CD14-positive monocyte (primary cell): ENCODE measurements at regions not wholly inside any gene's neighbourhood (a gene's known extent, or its start where the extent isn't known, plus 50 kb on each side); places are given as distances from the start of the nearest gene placed in this dataset.

Experiments used
- DNase-seq, 3 donors: peaks; one replicate each; pipeline ENCODE4 v3.0.0-alpha.2; 2011 to 2022
- H2AFZ ChIP-seq: 2 replicates; pipeline ENCODE4 v1.6.0; 2012; ENCODE audit warnings: mild to moderate bottlenecking, low read depth, low read length, inconsistent platforms; ENCODE audit not compliant: insufficient read depth, poor library complexity, severe bottlenecking
- H3K27ac ChIP-seq, 2 donors: 1 replicate in 1 of 2; 2 replicates in 1 of 2; pipeline ENCODE4 v1.5.1; 2012 to 2013; ENCODE audit warnings: low read length in 2 of 2, control low read depth in 1 of 2, inconsistent platforms in 1 of 2, low read depth in 1 of 2, mild to moderate bottlenecking in 1 of 2
- H3K27me3 ChIP-seq, 2 donors: one replicate each; pipeline versions ENCODE4 v1.6.0 to v1.6.1; 2011 to 2013; ENCODE audit warnings: low read length in 2 of 2; ENCODE audit not compliant: control insufficient read depth in 2 of 2, insufficient read depth in 2 of 2
- H3K36me3 ChIP-seq, 2 donors: replicated peaks in 1 of 2; 1 replicate in 1 of 2; 2 replicates in 1 of 2; pipeline versions ENCODE4 v1.5.1 to v1.6.1; 2012 to 2013; ENCODE audit warnings: low read length in 2 of 2, control low read depth in 1 of 2, inconsistent platforms in 1 of 2, mild to moderate bottlenecking in 1 of 2; ENCODE audit not compliant: insufficient read depth in 2 of 2, control insufficient read depth in 1 of 2
- H3K4me1 ChIP-seq, 2 donors: 1 replicate in 1 of 2; 2 replicates in 1 of 2; pipeline versions ENCODE4 v1.5.1 to v1.6.1; 2012 to 2013; ENCODE audit warnings: low read length in 2 of 2, control low read depth in 1 of 2, inconsistent platforms in 1 of 2, mild to moderate bottlenecking in 1 of 2, moderate library complexity in 1 of 2; ENCODE audit not compliant: insufficient read depth in 2 of 2, control insufficient read depth in 1 of 2
- H3K4me2 ChIP-seq: replicated peaks from 2 replicates; pipeline ENCODE3; 2012; ENCODE audit warnings: low read length, moderate library complexity, mild to moderate bottlenecking; ENCODE audit not compliant: poor library complexity, severe bottlenecking; ENCODE audit errors: extremely low read depth
- H3K4me3 ChIP-seq, 3 experiments: fragments of 200-600 bp in 1 of 3; sonication (generic) in 1 of 3; replicated peaks in 1 of 3; 1 replicate in 2 of 3; 2 replicates in 1 of 3; pipeline ENCODE4 v1.5.1; 2011 to 2013; ENCODE audit warnings: low read length in 3 of 3, mild to moderate bottlenecking in 3 of 3, control low read depth in 2 of 3, low read depth in 2 of 3, inconsistent platforms in 1 of 3, moderate library complexity in 1 of 3
- H3K79me2 ChIP-seq: 2 replicates; pipeline ENCODE4 v1.6.0; 2012; ENCODE audit warnings: mild to moderate bottlenecking, control low read depth, inconsistent platforms, low read length, moderate library complexity; ENCODE audit not compliant: insufficient read depth
- H3K9ac ChIP-seq: 2 replicates; pipeline ENCODE4 v1.6.0; 2017; ENCODE audit warnings: low read length, mild to moderate bottlenecking; ENCODE audit not compliant: insufficient read depth, poor library complexity, severe bottlenecking
- H3K9me3 ChIP-seq, 2 donors: replicated peaks in 1 of 2; 1 replicate in 1 of 2; 2 replicates in 1 of 2; pipeline versions ENCODE4 v1.5.1 to v1.6.1; 2012 to 2013; ENCODE audit warnings: low read length in 2 of 2, control low read depth in 1 of 2; ENCODE audit not compliant: control insufficient read depth in 1 of 2, insufficient read depth in 1 of 2
- H4K20me1 ChIP-seq: 2 replicates; pipeline ENCODE4 v1.6.0; 2012; ENCODE audit warnings: mild to moderate bottlenecking, low read length, control low read depth, moderate library complexity; ENCODE audit not compliant: insufficient read depth
- H3K27ac Mint-ChIP-seq, 7 donors: one replicate each; pipeline ENCODE4 v1.8.0; 2020; ENCODE audit warnings: mild to moderate bottlenecking in 7 of 7, mixed read lengths in 7 of 7, moderate library complexity in 6 of 7, inconsistent platforms in 2 of 7
- H3K27me3 Mint-ChIP-seq, 3 donors: one replicate each; pipeline ENCODE4 v1.8.0; 2021 to 2022; ENCODE audit warnings: low read depth in 3 of 3, mild to moderate bottlenecking in 3 of 3, mixed read lengths in 3 of 3, moderate library complexity in 3 of 3, inconsistent platforms in 1 of 3
- H3K36me3 Mint-ChIP-seq, 2 donors: one replicate each; pipeline ENCODE4 v1.8.0; 2020; ENCODE audit warnings: mixed read lengths in 2 of 2, inconsistent platforms in 1 of 2, mild to moderate bottlenecking in 1 of 2
- H3K4me1 Mint-ChIP-seq: one replicate; pipeline ENCODE4 v1.8.0; 2020; ENCODE audit warnings: mild to moderate bottlenecking, mixed read lengths
- H3K4me3 Mint-ChIP-seq, 2 donors: one replicate each; pipeline ENCODE4 v1.8.0; 2020; ENCODE audit warnings: mild to moderate bottlenecking in 2 of 2, mixed read lengths in 2 of 2, moderate library complexity in 1 of 2
- H3K9me3 Mint-ChIP-seq, 7 donors: one replicate each; pipeline ENCODE4 v1.8.0; 2020 to 2022; ENCODE audit warnings: mixed read lengths in 7 of 7, mild to moderate bottlenecking in 6 of 7, moderate library complexity in 6 of 7, inconsistent platforms in 2 of 7
- WGBS: methylation state at CpG from one replicate; pipeline ENCODE4 v1.1.5; 2013; ENCODE audit warnings: missing lambda C conversion rate; ENCODE audit not compliant: insufficient coverage; 5-methylcytosine and 5-hydroxymethylcytosine counted together
- intact Hi-C, 2 donors: fragments of 100-400 bp; cut with micrococcal nuclease; formaldehyde crosslinking; loops; one replicate each; pipeline versions ENCODE4 v1.15.0 to v1.15.1; 2023
- TF ChIP-seq, protein P1 (sequence below): fragments of 200-600 bp; IDR thresholded peaks from one replicate; pipeline ENCODE4 v1.8.0; 2022; ENCODE audit warnings: antibody characterized with exemption, mild to moderate bottlenecking

DNA sequence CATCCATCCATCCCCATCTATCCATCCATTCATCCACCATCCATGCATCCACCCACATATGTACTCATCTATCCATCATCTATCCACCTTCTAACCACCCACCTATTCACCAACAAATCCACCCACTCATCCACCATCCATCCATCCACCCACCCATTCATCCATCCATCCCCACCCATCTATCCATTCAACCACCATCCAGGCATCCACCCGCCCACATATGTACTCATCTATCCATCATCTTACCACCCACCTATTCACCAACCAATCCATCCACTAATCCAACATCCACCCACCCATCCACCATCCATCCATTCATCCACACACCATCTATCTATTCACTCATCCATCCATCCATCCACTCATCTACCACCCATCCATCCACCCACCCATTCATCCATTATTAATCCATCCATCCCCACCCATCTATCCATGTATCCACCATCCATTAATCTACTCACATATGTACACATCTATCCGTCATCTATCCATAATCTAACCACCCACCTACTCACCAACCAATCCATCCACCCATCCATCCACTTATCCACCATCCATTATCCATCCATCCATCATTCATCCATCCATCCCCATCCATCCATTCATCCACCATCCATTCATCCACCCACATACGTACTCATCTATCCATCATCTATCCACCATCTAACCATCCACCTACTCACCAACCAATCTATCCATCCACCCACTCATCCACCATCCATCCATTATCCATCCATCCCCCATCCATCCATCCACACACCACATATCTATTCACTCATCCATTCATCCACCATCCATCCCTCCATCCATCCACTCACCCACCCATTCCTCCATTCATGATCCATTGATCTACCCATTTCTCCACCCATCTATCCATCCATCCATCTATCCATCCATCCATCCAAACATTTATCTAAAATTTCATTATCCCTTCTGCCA, 940.0 kb downstream of the BRD1 start:
- peaks cover 0 to 4% of the 10 kb centered on the region in 2 donors for H3K9me3 ChIP-seq
- no peak overlapping the region for H3K4me3 ChIP-seq
- Mint-ChIP-seq H3K27me3 (peaks cover 0 to 2% (median 2%) of the 10 kb centered on the region in 3 donors), H3K36me3 (no peaks in the 10 kb centered on the region), H3K4me1 (no peaks in the 10 kb centered on the region), H3K9me3 (peaks cover 0 to 7% (median 3%) of the 10 kb centered on the region in 7 donors), H3K27ac (no peak overlapping the region), H3K4me3 (no peak overlapping the region)
- no peaks in the 10 kb centered on the region for H3K4me1 ChIP-seq
- intact Hi-C loops, result no loop called here
- TF ChIP-seq, protein P1, sequence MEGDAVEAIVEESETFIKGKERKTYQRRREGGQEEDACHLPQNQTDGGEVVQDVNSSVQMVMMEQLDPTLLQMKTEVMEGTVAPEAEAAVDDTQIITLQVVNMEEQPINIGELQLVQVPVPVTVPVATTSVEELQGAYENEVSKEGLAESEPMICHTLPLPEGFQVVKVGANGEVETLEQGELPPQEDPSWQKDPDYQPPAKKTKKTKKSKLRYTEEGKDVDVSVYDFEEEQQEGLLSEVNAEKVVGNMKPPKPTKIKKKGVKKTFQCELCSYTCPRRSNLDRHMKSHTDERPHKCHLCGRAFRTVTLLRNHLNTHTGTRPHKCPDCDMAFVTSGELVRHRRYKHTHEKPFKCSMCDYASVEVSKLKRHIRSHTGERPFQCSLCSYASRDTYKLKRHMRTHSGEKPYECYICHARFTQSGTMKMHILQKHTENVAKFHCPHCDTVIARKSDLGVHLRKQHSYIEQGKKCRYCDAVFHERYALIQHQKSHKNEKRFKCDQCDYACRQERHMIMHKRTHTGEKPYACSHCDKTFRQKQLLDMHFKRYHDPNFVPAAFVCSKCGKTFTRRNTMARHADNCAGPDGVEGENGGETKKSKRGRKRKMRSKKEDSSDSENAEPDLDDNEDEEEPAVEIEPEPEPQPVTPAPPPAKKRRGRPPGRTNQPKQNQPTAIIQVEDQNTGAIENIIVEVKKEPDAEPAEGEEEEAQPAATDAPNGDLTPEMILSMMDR, result no peak
- H3K4me2 ChIP-seq, result no peak overlapping the region
- H3K27me3 ChIP-seq, result no peaks in the 10 kb centered on the region
- WGBS, result 96% methylated on average over 3 of the region's 3 CpGs
- no peak for DNase-seq
- no peak overlapping the region for H2AFZ ChIP-seq
- H3K36me3 ChIP-seq, result no peaks in the 10 kb centered on the region
- H4K20me1 ChIP-seq, result no peaks in the 10 kb centered on the region
- no peak overlapping the region for H3K27ac ChIP-seq
- no peak overlapping the region for H3K9ac ChIP-seq
- no peaks in the 10 kb centered on the region for H3K79me2 ChIP-seq

DNA sequence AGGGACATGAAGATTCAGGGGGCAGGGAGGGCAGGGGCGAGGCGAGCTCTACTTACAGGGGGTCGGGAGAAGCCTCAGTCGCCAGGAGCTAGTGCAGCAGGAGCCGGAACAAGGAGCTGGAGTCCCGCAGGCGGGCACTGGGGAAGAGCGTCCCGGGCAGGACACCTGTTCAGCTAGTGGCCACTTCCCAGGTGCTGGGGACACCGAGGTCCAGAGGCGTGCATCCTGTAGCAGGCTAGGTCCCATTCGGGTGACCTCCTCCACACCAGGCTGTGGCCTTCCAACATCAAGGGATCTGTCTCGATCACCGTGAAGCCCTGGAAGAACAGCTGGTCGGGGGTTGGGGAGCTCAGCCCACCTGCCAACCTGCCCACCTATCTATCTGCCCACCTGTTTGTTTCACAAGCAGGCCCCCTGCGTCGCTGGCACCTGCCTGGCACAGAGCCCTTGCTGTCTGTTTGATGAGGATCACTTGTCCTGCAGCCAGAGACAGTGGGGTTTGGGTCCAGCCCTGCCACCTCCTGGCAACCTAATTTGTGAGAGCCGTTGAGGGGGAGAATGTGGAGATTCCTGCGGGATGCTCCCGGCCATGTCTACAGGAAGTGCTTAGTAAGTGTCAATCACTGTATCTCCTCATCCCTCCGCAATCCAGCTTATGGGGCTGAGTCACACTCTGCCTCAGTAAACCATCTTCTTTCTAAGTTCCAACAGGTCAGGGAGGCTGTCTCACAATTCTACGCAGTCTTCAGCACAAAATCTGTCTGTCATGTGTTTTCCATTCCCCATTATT, 940.9 kb downstream of the BRD1 start:
- 86% methylated on average over 22 of the region's 22 CpGs for WGBS
- TF ChIP-seq, protein P1, result no peak
- Mint-ChIP-seq H3K4me3 (no peak overlapping the region), H3K27me3 (peaks cover 0 to 2% (median 2%) of the 10 kb centered on the region in 3 donors), H3K4me1 (no peaks in the 10 kb centered on the region), H3K36me3 (no peaks in the 10 kb centered on the region), H3K27ac (no peak overlapping the region), H3K9me3 (peaks cover 0 to 7% (median 2%) of the 10 kb centered on the region in 7 donors)
- H3K4me3 ChIP-seq, result no peak overlapping the region
- H3K4me2 ChIP-seq, result no peak overlapping the region
- H2AFZ ChIP-seq, result no peak overlapping the region
- peaks cover 0 to 3% of the 10 kb centered on the region in 2 donors for H3K9me3 ChIP-seq
- H3K36me3 ChIP-seq, result no peaks in the 10 kb centered on the region
- no peak for DNase-seq
- H3K9ac ChIP-seq, result no peak overlapping the region
- H3K4me1 ChIP-seq, result no peaks in the 10 kb centered on the region
- intact Hi-C loops, result no loop called here
- no peak overlapping the region for H3K27ac ChIP-seq
- no peaks in the 10 kb centered on the region for H4K20me1 ChIP-seq
- no peaks in the 10 kb centered on the region for H3K27me3 ChIP-seq
- no peaks in the 10 kb centered on the region for H3K79me2 ChIP-seq
